ENCODE measurements at regions not wholly inside any gene's neighbourhood (a gene's known extent, or its start where the extent isn't known, plus 50 kb on each side); places are given as distances from the start of the nearest gene placed in this dataset.

GRCh38 chr5:61771808-61772207 is 439.8 kb downstream of the ZSWIM6 start:
- Histone ChIP-seq H3K9me2 (ENCODE audit: insufficient read depth) (no peaks in the 10 kb centered on the region), H3F3A (ENCODE audit: insufficient read depth, low read depth) (no peaks in the 10 kb centered on the region), H4K20me1 (ENCODE audit: insufficient read depth) (no peaks in the 10 kb centered on the region), H3K4me2 (no peak overlapping the region), H3K4me3 (no peak overlapping the region), H3K27ac (no peak overlapping the region), H3K4me1 (replicated peaks; ENCODE audit: insufficient read depth) (no peaks in the 10 kb centered on the region), H3K27me3 (ENCODE audit: insufficient read depth, low read depth) (peaks cover 77% of the 10 kb centered on the region), H3K36me3 (ENCODE audit: low read depth) (no peaks in the 10 kb centered on the region), H3K9me3 (ENCODE audit: insufficient read depth, low read depth) (no peaks in the 10 kb centered on the region), H2AFZ (no peak overlapping the region), H3K79me2 (ENCODE audit: low read depth) (no peaks in the 10 kb centered on the region)
- no peak for TF ChIP-seq EZH2 (IDR thresholded peaks at IDR 0.05; ENCODE audit: low read depth)
- TF ChIP-seq CTCF (conservative IDR thresholded peaks at IDR 0.05) = no peak
- DNase-seq = no peak
- CTCF ChIA-PET = no interaction called here
- BruUV-seq (replicated peaks) = no TSS peak
- intact Hi-C loops (cut with micrococcal nuclease; ENCODE audit: unreplicated experiment) = no loop called here
- POLR2A ChIA-PET (ENCODE audit: unreplicated experiment) = no interaction called here

- H3K36me3 ChIP-seq (ENCODE audit: low read depth) = no peaks in the 10 kb centered on the region
- no TSS peak for BruUV-seq (replicated peaks)
- peaks cover 94% of the 10 kb centered on the region for H3K27me3 ChIP-seq (ENCODE audit: insufficient read depth, low read depth)
- no peaks in the 10 kb centered on the region for H3K4me1 ChIP-seq (replicated peaks; ENCODE audit: insufficient read depth)
- no peak for DNase-seq
- H3K9me3 ChIP-seq (ENCODE audit: insufficient read depth, low read depth) = no peaks in the 10 kb centered on the region
- no peak overlapping the region for H2AFZ ChIP-seq
- POLR2A ChIA-PET (ENCODE audit: unreplicated experiment) = no interaction called here
- H3K4me3 ChIP-seq = no peak overlapping the region
- intact Hi-C loops (cut with micrococcal nuclease; ENCODE audit: unreplicated experiment) = no loop called here
- TF ChIP-seq CTCF (conservative IDR thresholded peaks at IDR 0.05) (no peak), EZH2 (IDR thresholded peaks at IDR 0.05; ENCODE audit: low read depth) (no peak)
- H3F3A ChIP-seq (ENCODE audit: insufficient read depth, low read depth) = no peaks in the 10 kb centered on the region
- H3K4me2 ChIP-seq = no peak overlapping the region
- H3K27ac ChIP-seq = no peak overlapping the region
- no peaks in the 10 kb centered on the region for H4K20me1 ChIP-seq (ENCODE audit: insufficient read depth)
- no peaks in the 10 kb centered on the region for H3K9me2 ChIP-seq (ENCODE audit: insufficient read depth)
- CTCF ChIA-PET = no interaction called here
- H3K79me2 ChIP-seq (ENCODE audit: low read depth) = no peaks in the 10 kb centered on the region
Measured at GRCh38 chr5:61775901-61776300, 443.8 kb downstream of the ZSWIM6 start.

GRCh38 chr5:61777292-61777691 is 445.2 kb downstream of the ZSWIM6 start:
- CTCF ChIA-PET = no interaction called here

More at GRCh38 chr5:61777292-61777691, 445.2 kb downstream of the ZSWIM6 start:
- Histone ChIP-seq H3K4me3 (no peak overlapping the region), H3K27me3 (ENCODE audit: insufficient read depth, low read depth) (peaks cover 92% of the 10 kb centered on the region), H3K9me3 (ENCODE audit: insufficient read depth, low read depth) (no peaks in the 10 kb centered on the region), H3K9me2 (ENCODE audit: insufficient read depth) (no peaks in the 10 kb centered on the region), H2AFZ (no peak overlapping the region), H3K4me2 (no peak overlapping the region), H3K27ac (no peak overlapping the region), H3K79me2 (ENCODE audit: low read depth) (no peaks in the 10 kb centered on the region), H3K36me3 (ENCODE audit: low read depth) (no peaks in the 10 kb centered on the region), H3F3A (ENCODE audit: insufficient read depth, low read depth) (no peaks in the 10 kb centered on the region), H4K20me1 (ENCODE audit: insufficient read depth) (no peaks in the 10 kb centered on the region), H3K4me1 (replicated peaks; ENCODE audit: insufficient read depth) (no peaks in the 10 kb centered on the region)
- no peak for TF ChIP-seq EZH2 (IDR thresholded peaks at IDR 0.05; ENCODE audit: low read depth)
- no peak for TF ChIP-seq CTCF (conservative IDR thresholded peaks at IDR 0.05)
- intact Hi-C loops (cut with micrococcal nuclease; ENCODE audit: unreplicated experiment) = no loop called here
- no TSS peak for BruUV-seq (replicated peaks)
- POLR2A ChIA-PET (ENCODE audit: unreplicated experiment) = no interaction called here
- no peak for DNase-seq
